Panc1 (cell line): ENCODE measurements at regions not wholly inside any gene's neighbourhood (a gene's known extent, or its start where the extent isn't known, plus 50 kb on each side); places are given as distances from the start of the nearest gene placed in this dataset.

Experiments used
- POLR2AphosphoS5 ChIP-seq: IDR thresholded peaks from 2 replicates; pipeline ENCODE4 v1.6.1; 2012; ENCODE audit warnings: mild to moderate bottlenecking, low read depth, low read length, moderate library complexity
- TF ChIP-seq, protein P1 (sequence below): fragments of 450-650 bp; IDR thresholded peaks from 2 replicates; pipeline ENCODE4 v1.5.1; 2017; ENCODE audit warnings: mild to moderate bottlenecking
- TF ChIP-seq, protein P2 (sequence below), 2 experiments: IDR thresholded peaks; 2 replicates each; pipeline ENCODE4 v1.6.1; 2011 to 2012; ENCODE audit warnings: low read depth in 2 of 2, control low read depth in 1 of 2, low read length in 1 of 2, mild to moderate bottlenecking in 1 of 2, moderate library complexity in 1 of 2; ENCODE audit not compliant: insufficient read depth in 1 of 2

DNA sequence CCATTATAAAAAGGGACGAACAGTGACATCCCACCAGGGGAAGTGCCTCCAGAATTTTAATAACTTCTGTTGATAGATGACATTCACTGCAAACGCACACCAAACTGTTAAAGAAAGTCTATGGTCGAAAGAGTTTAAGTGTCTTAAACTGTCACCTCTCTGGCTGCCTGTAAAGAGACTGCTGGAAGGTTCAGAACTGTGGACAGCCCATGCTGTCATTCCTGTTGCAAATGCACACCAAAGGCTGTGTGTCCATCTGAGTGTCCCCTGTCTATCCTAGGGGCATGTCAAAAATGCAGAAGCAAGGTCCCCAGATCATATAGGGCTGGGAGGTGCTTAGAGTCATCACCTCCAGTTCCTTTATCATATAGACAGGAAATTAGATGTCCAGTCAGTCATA lies 171.8 kb downstream of the CYRIA start:
- TF ChIP-seq, protein P1, sequence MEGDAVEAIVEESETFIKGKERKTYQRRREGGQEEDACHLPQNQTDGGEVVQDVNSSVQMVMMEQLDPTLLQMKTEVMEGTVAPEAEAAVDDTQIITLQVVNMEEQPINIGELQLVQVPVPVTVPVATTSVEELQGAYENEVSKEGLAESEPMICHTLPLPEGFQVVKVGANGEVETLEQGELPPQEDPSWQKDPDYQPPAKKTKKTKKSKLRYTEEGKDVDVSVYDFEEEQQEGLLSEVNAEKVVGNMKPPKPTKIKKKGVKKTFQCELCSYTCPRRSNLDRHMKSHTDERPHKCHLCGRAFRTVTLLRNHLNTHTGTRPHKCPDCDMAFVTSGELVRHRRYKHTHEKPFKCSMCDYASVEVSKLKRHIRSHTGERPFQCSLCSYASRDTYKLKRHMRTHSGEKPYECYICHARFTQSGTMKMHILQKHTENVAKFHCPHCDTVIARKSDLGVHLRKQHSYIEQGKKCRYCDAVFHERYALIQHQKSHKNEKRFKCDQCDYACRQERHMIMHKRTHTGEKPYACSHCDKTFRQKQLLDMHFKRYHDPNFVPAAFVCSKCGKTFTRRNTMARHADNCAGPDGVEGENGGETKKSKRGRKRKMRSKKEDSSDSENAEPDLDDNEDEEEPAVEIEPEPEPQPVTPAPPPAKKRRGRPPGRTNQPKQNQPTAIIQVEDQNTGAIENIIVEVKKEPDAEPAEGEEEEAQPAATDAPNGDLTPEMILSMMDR: no peak
- TF ChIP-seq, protein P2, sequence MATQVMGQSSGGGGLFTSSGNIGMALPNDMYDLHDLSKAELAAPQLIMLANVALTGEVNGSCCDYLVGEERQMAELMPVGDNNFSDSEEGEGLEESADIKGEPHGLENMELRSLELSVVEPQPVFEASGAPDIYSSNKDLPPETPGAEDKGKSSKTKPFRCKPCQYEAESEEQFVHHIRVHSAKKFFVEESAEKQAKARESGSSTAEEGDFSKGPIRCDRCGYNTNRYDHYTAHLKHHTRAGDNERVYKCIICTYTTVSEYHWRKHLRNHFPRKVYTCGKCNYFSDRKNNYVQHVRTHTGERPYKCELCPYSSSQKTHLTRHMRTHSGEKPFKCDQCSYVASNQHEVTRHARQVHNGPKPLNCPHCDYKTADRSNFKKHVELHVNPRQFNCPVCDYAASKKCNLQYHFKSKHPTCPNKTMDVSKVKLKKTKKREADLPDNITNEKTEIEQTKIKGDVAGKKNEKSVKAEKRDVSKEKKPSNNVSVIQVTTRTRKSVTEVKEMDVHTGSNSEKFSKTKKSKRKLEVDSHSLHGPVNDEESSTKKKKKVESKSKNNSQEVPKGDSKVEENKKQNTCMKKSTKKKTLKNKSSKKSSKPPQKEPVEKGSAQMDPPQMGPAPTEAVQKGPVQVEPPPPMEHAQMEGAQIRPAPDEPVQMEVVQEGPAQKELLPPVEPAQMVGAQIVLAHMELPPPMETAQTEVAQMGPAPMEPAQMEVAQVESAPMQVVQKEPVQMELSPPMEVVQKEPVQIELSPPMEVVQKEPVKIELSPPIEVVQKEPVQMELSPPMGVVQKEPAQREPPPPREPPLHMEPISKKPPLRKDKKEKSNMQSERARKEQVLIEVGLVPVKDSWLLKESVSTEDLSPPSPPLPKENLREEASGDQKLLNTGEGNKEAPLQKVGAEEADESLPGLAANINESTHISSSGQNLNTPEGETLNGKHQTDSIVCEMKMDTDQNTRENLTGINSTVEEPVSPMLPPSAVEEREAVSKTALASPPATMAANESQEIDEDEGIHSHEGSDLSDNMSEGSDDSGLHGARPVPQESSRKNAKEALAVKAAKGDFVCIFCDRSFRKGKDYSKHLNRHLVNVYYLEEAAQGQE (IDR thresholded peaks at IDR 0.05; ENCODE audit: insufficient read depth in 1 of 2, low read depth in 2 of 2, low read length in 1 of 2): no peak
- no peak for TF ChIP-seq POLR2AphosphoS5
